HG03064 (cell line): ENCODE measurements at regions not wholly inside any gene's neighbourhood (a gene's known extent, or its start where the extent isn't known, plus 50 kb on each side); places are given as distances from the start of the nearest gene placed in this dataset.

Source experiments
- ATAC-seq: cut with Tn5 transposase; IDR thresholded peaks from one replicate; pipeline ENCODE4 v1.9.1; 2021; ENCODE audit warnings: low read depth; ENCODE audit not compliant: unreplicated experiment

GRCh38 chr7:15784694-15785030, 98.2 kb upstream of the MEOX2 start:
- ATAC-seq: no peak

DNA sequence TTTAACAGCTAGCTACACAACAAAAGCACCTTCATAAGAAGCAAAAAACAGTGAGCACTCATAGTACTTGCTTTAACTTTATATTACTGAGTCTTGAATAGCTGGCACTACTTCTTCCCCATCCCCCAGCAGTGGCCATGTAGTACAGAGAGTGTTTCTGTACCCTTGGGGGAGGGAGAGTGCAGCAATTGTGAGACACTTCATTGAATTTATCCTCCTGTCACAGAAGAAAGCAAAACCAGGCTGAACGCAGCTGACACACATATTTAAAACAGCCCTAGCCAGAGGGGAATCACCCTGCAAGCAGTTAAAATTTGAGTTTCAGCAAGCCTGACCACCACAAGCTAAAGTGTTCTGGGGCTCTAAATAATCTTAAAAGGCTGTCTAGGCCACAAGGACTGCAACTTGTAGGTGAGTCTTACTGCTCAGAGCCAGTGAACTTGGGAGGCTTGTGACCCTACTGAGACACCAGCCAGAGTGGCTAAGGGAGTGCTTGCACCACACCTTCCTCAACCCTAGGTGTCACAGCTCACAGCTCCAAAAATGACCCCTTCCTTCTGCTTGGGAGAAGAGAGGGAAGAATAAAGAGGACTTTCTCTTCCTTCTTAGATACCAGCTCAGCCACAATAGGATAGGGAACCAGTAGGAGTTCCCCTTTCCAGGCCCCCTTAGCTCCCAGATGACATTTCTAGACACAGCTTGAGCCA, 97.7 kb upstream of the MEOX2 start:
- ATAC-seq: no peak

GRCh38 chr7:15782656-15783055, 96.2 kb upstream of the MEOX2 start:
- no peak for ATAC-seq

DNA sequence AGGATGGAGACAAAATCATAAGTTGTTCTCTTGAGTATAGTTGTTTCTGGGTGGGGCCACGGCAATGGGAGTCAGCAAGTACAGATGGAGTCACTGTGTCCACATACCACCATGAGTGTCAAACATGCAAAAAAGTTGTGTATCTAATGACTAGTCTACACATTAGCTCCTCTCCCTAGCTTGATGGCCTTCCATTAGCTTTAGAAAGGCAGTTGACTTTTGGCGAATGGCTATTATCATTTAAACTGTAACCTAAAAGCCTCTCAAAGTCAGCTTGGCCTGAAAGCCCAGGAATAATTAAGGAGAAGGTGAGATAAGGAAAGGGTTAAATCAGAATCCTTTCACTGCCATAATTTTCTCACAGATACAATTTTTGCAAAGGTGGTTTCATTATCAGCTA, 95.5 kb upstream of the MEOX2 start:
- no peak for ATAC-seq

DNA sequence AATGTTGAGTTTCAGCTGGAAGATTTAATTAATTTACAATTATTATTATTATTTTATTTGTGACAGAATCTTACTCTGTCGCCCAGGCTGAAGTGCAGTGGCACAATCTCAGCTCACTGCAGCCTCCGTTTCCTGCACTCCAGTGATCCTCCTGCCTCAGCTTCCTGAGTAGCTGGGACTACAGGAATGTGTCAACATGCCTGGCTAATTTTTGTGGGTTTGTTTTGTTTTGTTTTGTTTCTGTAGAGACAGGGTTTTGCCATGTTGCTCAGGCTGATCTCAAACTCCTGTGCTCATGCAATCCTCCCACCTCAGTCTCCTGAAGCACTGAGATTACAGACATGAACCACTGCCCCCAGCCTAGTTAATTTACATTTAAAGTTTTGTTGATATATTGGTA, 93.8 kb upstream of the MEOX2 start:
- ATAC-seq: no peak

- no peak for ATAC-seq
These were observed 91.7 kb upstream of the MEOX2 start for GRCh38 chr7:15778191-15778590.

DNA sequence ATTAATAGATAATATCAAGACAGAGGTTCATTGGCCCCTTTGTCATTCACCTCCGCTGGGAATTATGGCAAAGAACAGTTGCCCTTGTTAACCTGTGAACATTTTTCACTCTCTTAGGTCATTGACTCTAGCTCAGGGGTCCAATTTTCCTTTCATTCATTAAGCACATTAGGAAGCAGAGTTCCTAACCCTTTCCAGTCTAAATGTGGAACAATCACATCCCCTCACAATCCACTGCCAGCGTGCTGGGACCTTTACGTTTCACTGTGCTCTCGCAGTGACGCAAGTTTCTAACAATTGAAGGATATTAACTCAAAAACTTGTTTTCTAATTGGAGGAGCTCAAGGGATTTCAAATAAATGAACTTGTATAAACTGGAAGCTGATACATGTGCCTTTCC, 79.3 kb upstream of the MEOX2 start:
- ATAC-seq: no peak

- no peak for ATAC-seq
These were observed 78.4 kb upstream of the MEOX2 start for GRCh38 chr7:15764851-15765382.

DNA sequence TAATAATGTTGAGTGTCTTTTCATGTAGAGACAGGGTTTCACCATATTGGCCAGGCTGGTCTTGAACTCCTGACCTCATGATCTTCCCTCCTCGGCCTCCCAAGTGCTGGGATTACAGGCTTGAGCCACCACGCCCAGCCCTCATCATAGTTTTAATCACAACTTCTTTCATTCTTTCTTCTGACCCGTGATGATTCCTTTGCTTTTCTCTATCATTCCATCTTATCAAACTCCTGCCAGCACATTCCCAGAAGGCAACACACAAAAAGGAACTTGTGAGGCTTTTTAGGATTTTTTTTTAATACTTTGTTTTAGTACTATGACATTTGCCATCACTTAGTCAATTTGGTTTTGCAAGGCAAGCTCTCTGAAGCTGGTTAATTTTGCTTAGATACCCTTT, 77.5 kb upstream of the MEOX2 start:
- ATAC-seq: no peak

DNA sequence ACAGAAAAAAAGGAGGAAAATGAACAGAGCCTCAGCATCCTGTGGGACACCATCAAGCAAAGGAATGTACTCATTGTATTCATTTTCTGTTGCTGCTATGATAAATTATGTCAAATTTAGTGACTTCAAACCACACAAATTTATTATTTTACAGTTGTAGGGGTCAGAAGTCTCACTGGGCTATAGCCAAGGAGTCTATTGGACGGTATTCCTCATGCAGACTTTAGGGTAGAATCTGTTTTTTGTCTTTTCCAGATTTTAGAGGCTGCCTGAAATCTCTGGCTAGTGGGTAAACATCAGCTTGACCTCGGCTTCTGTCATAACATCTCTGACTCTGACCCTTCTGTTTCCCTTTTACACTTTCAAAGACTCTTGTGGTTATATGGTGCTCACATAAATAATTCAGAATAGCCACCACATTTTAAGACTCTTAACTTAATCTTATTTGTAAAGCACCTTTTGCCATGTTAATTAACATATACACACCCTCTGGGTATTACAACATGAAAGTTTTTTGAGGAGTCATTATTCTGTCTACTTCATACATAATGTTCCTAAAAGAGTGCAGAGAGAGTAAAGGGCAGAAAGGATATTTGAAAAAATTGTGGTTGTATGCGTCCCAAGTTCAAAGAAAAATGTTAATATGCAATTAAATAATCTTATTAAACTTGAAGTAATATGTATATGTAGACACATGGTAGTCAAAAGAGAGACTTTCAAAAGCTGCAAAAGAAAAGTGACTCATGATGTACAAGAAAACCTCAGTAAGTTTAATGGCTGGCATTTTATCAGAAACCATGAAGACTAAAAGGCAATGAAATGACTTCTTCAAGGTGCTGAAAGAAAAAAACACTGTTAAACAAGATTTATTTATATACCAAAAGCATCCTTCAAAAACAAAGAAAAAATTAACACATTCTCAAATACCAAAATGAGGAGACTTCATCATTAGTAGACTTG, 70.8 kb upstream of the MEOX2 start:
- no peak for ATAC-seq

- ATAC-seq: no peak
These were observed 68.6 kb upstream of the MEOX2 start for GRCh38 chr7:15755061-15755460.

GRCh38 chr7:15753887-15754579, 67.5 kb upstream of the MEOX2 start:
- no peak for ATAC-seq

DNA sequence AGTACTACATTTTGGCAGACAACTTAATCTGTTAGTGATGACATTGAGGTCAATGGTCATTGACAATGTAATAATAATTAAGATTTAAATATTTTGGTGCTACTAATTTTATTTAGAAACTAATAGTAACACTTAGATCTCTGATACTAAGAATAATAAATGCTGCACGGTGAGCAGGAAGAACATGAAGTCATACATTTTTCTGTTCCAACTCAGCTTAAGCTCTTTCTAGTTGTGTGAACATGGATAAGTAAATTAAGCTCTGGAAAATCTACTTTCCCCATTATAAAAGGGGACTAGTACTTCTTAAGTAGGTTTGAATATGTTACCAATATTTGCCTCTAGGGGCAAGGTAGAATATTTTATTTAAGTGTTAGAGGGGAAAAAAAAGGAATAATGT, 65.9 kb upstream of the MEOX2 start:
- no peak for ATAC-seq

DNA sequence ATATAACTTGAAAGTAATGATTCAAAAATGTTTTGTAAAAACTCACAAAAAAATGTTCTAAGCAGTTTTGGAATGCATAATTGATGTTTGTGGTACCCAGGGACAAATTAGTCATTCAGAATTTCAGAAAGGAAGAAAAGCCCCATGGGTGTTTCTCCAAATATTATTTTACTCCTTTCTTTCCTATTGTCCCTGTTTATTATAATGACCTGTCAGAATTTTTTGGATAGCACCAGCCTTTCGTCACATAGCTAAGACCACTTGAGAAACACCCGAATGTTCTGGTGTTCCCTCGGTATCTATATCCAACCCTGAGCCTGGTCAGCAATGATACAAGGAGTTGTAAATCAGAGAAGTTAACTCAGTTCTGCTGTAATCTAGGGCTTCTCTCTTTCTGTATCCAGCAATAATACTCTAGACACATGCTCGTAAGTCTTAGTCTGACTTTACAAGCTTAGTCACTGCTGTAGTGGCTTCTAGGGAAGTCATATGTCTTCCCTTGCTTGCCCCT, 64.8 kb upstream of the MEOX2 start:
- ATAC-seq: no peak

DNA sequence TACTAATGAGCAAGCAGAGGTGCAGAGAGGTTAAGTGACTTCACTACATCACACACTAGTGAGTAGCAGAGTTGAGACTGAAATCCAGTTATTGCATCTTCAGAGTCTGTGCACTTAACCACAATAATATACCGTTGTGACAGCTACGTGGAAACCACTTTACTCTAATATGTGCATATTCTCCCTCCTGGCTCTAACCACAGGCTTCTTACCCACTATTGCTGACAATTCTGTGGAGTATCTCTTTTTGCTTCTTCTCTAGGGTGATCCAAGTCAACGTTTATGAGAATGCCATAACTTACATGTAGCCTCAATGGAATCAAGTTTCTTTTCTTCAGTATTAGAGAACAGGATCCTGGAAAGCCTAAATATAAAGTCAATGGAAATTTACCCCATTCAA, 64.2 kb upstream of the MEOX2 start:
- ATAC-seq: no peak

DNA sequence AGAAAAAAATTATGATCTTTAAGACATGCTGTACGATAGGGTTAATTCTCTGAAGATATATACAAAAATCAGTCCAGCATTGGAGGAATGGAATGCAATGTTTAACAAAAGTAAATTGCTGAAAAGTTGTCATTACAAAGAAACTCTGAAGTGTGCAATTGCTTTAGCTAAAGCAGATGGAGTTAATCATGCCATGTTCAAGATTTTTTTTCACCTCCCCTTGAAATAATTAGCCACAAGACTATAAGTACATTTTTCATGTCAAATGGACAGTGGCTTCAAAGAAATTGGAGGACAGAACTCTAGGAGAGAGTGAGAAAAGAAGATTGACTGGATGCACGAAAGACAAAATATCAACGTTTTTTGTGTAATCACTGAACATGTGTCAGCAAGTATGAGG, 63.1 kb upstream of the MEOX2 start:
- ATAC-seq: no peak

DNA sequence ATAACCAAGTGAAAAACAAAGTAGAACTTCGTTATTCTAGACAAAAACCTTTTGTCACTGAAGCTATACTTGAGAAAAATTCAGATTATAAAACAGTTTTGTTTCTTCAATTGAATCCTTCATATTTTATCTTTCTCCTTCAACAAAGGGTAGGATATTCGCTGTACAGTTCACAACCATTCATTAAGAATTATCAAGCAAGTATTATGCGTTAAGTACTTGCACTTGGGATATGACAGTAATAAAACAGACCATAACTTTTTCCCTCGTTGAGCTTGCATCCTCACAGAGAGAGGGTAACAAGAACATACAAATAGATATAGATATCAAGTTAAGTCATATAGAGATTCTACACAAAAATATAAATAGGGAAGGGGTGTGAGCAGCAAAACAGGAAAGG, 61.2 kb upstream of the MEOX2 start:
- no peak for ATAC-seq

GRCh38 chr7:15747301-15747700, 60.8 kb upstream of the MEOX2 start:
- no peak for ATAC-seq

DNA sequence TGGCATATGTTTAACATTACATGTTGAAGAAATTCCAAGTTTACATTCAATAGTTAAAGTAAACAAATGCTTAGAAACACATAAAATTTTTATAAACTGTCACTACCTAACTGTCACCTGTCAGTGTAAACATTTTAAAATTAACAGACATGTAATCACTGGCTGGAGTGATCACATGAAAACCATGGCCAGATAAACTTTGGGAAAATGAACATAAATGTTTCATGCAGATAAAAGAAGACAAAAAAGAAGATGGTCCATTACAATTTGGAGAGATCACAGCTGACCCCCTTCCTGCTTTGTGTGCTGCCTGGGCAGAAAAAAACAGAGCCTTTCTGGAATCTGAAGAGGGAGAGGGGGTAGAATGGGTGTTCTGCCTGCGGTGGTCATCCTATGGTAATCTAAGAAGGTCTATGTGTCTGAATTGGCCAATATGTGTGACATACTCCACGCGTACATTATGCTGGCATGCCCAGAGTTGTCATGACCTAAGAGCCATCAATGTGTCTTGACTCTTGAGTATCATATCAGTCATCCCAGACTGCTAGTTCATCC, 57.5 kb upstream of the MEOX2 start:
- no peak for ATAC-seq

DNA sequence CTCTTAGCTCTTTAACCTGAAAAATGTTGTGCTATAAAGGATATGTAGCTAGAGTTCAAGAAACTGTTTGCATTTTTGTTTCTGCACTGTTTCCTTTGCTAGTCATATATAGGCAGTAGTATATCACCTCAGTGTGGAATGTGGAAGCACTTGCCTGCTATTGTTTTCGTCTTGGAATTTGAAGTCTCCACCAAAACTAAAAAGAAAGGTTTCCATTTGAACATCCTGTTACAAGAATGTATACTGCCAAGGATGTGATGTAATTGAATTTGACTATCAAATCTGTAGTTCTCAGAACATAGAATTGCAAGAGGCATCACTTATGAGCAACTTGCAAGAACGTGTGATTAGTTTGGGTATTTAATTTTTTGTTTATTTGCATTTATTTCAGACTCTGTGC, 51.1 kb upstream of the MEOX2 start:
- no peak for ATAC-seq
